Activated CD8-positive, alpha-beta memory T cell treated with anti-CD3 and anti-CD28 coated beads, Interleukin-2, amount 50 U/mL, for 1 hour (primary cell): ENCODE measurements at regions not wholly inside any gene's neighbourhood (a gene's known extent, or its start where the extent isn't known, plus 50 kb on each side); places are given as distances from the start of the nearest gene placed in this dataset.
"Not testable (repeated sequence)": the region's sequence is repeated elsewhere in the genome, so short reads cannot be mapped to it uniquely, and the experiment has no call there.

ENCODE experiments used
- DNase-seq: peaks from one replicate; pipeline ENCODE4 v3.0.0-alpha.2; 2020; ENCODE audit errors: extremely low read depth

- no peak for DNase-seq
These were observed 122.3 kb upstream of the TBL1X start for GRCh38 chrX:9342561-9343051.

GRCh38 chrX:9343971-9344370 lies 120.9 kb upstream of the TBL1X start:
- DNase-seq: no peak

DNA sequence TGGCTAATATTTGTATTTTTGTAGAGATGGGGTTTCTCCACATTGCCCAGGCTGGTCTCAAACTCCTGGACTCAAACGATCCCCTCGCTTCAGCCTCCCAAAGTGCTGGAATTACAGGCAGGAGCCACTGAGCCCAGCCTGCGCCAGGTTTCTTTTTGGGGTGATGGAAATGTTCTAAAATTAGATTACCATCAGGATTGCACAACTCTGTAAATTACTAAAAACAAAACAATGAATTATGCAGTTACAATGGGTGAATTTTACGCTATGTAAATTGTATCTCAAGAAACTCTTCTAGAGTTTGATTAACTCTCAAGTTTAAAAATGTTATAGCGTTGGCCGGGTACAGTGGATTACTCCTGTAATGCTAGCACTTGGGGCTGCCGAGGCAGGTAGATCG lies 118.9 kb upstream of the TBL1X start:
- no peak for DNase-seq

- no peak for DNase-seq
These were observed 115.0 kb upstream of the TBL1X start for GRCh38 chrX:9349572-9350494.

DNA sequence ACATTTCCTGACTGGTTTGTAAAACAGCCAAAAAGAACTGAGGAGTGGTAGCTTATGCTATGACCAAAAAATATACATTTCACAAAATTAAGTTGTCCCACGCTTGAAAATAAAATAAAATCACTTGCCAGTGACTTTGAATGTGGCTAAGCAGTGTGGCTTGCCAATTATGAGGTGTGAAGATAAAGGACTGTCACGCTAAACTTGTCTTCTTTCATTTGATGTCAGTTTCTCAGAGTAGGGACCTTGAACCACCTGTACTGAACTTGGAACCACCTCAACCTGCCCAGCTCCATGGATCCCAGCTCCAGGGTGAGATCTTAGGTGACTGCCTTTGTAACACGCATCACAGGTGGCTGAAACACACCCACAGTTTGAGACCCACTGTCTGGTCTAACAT lies 113.7 kb upstream of the TBL1X start:
- no peak for DNase-seq

GRCh38 chrX:9352243-9352642 lies 112.6 kb upstream of the TBL1X start:
- no peak for DNase-seq

DNA sequence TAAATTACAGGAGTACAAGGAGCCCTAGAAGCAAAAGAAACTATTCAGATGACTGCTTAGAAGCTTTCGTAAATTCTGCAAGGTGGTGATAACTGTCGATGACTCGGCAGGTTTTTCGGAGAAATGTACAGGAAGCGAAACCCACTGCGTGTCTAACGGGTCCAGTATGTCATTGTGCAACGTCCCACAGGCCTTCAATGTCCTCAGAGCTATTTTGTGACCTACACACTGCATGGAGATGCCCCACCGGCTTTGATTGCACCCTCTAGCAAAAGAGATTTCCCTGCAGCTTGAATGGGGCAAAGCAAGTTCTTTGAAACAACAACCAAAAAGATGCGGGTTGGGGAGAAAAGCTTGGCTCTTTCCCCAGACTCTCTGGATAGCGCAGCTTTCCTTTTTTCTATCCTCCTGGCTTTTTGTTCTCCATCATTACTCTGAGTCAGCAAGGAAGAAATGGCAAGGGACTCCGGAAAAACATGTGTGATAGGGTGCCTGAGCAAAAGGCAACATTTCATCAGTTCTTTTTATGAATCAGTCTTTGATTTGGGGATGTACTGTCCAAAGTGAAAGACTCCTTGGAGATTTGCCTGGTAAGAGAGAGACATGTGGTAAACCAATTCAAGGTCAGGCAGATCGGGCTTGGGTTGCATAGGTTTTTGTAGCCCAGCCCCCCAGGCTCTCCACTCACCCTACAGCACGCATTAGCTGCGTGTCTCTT lies 112.0 kb upstream of the TBL1X start:
- no peak for DNase-seq

GRCh38 chrX:9354918-9355317 lies 109.9 kb upstream of the TBL1X start:
- no peak for DNase-seq

DNA sequence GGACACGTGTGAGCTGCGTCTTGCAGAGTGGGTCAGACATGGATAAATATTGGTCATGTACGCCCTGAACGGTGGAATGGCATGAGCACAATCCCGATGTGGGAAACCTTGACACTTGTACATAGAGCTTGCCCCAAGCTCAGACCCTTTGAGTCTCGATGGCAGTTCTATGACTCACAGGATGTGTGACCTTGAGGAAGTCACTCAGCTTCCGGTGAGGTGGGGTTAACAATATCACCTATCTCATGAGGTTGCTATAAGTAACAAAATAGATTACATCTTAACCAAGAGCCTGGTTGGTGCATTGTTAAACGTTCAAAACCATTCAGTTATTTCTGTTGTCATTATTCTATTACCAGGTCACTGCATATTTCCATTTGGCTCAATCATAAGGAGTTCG lies 109.1 kb upstream of the TBL1X start:
- no peak for DNase-seq

DNA sequence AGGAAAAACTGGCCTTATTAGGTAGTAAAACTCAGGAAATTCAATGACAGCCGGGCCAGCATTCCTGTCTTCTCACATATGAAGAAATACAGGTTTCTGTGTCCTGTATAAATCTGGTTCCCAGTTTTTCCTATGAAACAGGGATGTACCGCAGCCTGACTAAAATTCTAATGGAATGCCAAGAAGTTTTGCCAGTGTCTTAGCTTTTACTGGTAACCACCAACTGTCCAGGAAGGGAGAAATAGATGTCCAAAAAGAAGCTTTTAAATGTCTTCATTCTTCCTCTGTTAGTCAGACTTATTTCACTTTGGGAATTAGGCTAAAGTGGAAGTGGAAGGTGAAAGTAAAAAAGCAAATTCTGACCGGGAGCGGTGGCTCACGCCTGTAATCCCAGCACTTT lies 108.0 kb upstream of the TBL1X start:
- DNase-seq: no peak

DNA sequence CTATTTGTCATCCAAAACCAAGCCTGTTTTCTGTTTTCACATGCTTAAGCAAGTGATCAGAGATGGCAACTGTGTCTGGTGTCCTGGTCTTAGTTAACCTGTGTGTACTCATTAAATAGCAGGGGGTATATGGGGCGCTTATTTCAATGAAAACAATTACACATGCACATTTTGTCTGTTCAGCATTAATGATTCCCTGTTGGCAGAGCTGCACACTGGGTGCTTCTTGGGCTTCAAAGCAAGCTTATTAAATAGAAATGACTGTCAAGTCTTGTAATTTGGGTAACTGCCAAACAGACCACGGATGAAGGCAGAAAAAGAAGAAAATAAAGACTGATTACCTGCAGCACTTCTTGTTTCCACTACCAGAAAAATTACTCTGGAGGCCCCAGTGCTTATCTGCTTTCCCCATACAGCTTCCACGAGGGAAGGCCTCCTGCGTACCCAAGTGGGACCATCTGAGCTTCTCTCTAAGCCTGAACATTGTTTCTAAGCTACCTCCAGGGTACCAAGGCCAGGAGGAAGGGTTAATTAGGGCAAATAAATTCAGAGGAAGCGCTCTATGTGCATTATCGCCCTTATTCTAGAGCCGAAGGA lies 107.2 kb upstream of the TBL1X start:
- no peak for DNase-seq

DNA sequence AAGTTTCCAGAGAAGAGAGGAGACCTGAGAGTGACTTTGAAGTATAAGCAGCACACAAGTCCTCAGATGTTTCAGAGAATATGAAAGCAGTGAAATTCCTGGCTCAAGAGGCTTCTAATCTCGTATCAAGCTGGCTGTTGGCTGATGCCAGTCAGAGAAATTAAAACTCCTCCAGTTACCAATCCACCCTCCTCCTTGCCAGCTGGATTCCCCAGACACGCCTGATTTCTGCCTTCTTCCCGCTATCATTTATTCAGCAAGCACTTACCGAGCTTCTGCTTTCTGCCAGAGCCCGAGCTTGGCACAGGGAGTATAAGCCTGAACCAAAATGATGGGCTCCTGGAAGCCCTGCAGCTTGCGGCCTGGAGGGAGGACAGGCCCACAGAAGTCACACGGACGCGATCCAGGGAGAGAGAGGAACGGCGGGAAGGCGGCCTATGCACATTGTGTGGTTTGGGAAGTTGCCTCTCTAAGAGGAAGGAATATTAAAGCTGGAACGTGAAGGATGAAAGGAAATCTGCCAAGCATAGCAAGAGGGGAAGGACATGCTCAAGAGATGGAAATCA lies 102.4 kb upstream of the TBL1X start:
- DNase-seq: no peak

GRCh38 chrX:9367421-9367820 lies 97.4 kb upstream of the TBL1X start:
- DNase-seq: no peak

DNA sequence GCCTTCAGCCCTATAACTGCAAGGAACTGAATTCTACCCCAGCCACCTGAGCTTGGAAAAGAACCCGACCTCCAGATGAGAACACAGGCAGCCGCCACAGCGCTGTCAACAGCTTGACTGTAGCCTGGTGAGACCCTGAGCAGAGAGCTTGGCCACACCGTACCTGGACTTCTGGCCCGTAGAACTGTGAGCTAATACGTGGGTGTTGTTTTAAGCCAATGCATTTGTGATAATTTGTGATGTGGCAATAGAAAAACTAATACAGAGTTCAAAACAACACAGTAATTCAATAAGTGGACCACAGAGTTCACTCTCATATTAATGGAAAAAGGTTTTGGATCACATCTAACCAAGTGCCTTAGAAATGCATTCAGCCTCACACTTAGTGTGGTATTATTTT lies 96.6 kb upstream of the TBL1X start:
- DNase-seq: no peak

GRCh38 chrX:9369802-9370291 lies 95.0 kb upstream of the TBL1X start:
- no peak for DNase-seq

DNA sequence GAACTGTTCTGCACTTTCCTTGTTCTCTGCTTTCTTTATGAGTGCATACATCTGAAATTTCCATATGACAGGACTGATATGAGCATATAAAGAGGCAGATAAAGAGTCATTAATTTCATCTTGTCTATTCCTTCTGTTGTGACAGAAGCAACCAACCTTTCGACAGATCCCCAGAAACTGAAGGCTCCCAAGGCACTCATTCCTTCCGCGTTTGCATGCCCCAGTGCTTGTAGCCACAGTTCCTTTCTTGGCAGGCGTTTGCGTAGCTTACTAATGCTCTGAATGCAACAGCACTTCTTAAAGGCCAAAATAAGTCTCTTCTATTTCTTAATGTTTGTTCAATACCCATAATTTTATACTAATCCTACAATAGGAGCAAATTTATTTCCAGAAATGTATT lies 94.0 kb upstream of the TBL1X start:
- no peak for DNase-seq

- DNase-seq: no peak
These were observed 92.0 kb upstream of the TBL1X start for GRCh38 chrX:9372866-9373265.

DNA sequence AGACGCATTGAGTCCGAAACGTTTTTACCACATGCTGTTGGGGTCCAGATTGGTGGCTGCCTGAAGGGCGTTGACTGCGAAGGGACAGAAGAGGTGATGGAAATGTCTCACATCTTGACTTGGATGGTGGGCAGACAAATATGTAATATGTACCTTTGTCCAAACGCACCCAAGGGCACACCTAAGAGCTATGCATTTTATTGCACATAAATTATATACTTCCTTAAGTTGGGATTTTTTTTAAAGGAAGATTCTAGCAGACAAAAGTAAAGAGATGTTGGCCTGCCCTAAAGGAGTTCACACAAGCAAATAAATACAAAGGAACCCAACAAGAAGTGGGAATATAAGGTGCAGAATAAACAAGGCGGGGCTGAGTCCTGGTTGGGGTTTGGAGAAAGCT lies 91.1 kb upstream of the TBL1X start:
- no peak for DNase-seq

GRCh38 chrX:9374555-9374954 lies 90.3 kb upstream of the TBL1X start:
- no peak for DNase-seq

- DNase-seq: no peak
These were observed 88.7 kb upstream of the TBL1X start for GRCh38 chrX:9376111-9376510.

GRCh38 chrX:9377216-9377615 lies 87.6 kb upstream of the TBL1X start:
- DNase-seq: not testable (repeated sequence)
